ENCODE measurements at regions not wholly inside any gene's neighbourhood (a gene's known extent, or its start where the extent isn't known, plus 50 kb on each side); places are given as distances from the start of the nearest gene placed in this dataset.
"Not testable (repeated sequence)": the region's sequence is repeated elsewhere in the genome, so short reads cannot be mapped to it uniquely, and the experiment has no call there.

- Histone ChIP-seq H2AFZ (ENCODE audit: low read depth, low read length) (no peak overlapping the region; the same call in 1 of the 2 replicates), H3K9me3 (ENCODE audit: insufficient read depth, low read length, severe bottlenecking) (peaks cover 4% of the 10 kb centered on the region), H3K4me2 (ENCODE audit: insufficient read depth, low read length) (no peak overlapping the region), H3K27ac (ENCODE audit: low read length) (no peak overlapping the region), H3K36me3 (ENCODE audit: insufficient read depth, low read length) (no peaks in the 10 kb centered on the region), H4K20me1 (ENCODE audit: insufficient read depth, low read length) (no peaks in the 10 kb centered on the region), H3K4me1 (ENCODE audit: insufficient read depth, low read length) (no peaks in the 10 kb centered on the region), H3K27me3 (ENCODE audit: insufficient read depth, low read length, poor library complexity) (no peaks in the 10 kb centered on the region), H3K4me3 (ENCODE audit: low read depth in 1 of 2, low read length in 2 of 2) (no peak overlapping the region), H3K9ac (ENCODE audit: low read depth, low read length) (no peak overlapping the region), H3K79me2 (ENCODE audit: insufficient read depth, low read length) (no peaks in the 10 kb centered on the region)
- DNase-seq (no peak), ATAC-seq (ENCODE audit: insufficient read depth, low read depth) (no peak)
- TF ChIP-seq CTCF (IDR thresholded peaks at IDR 0.05; ENCODE audit: borderline replicate concordance, extremely low read depth, low read length, poor library complexity, severe bottlenecking), result no peak
Observed at GRCh38 chr9:73951147-73951546, 546.0 kb upstream of the RORB start.

- TF ChIP-seq EZH2 (IDR thresholded peaks at IDR 0.05; ENCODE audit: borderline replicate concordance, low read depth, low read length, severe bottlenecking) (no peak), CTCF (IDR thresholded peaks at IDR 0.05; ENCODE audit: borderline replicate concordance, extremely low read depth, low read length, poor library complexity, severe bottlenecking) (no peak)
- Histone ChIP-seq H3K4me2 (ENCODE audit: insufficient read depth, low read length) (no peak overlapping the region), H3K9me3 (ENCODE audit: insufficient read depth, low read length, severe bottlenecking) (peaks cover 4% of the 10 kb centered on the region), H3K79me2 (ENCODE audit: insufficient read depth, low read length) (no peaks in the 10 kb centered on the region), H3K36me3 (ENCODE audit: insufficient read depth, low read length) (no peaks in the 10 kb centered on the region), H4K20me1 (ENCODE audit: insufficient read depth, low read length) (no peaks in the 10 kb centered on the region), H2AFZ (ENCODE audit: low read depth, low read length) (no peak overlapping the region; the same call in 1 of the 2 replicates), H3K4me1 (ENCODE audit: insufficient read depth, low read length) (no peaks in the 10 kb centered on the region), H3K27me3 (ENCODE audit: insufficient read depth, low read length, poor library complexity) (no peaks in the 10 kb centered on the region), H3K9ac (ENCODE audit: low read depth, low read length) (no peak overlapping the region), H3K4me3 (ENCODE audit: low read depth in 1 of 2, low read length in 2 of 2) (no peak overlapping the region), H3K27ac (ENCODE audit: low read length) (no peak overlapping the region)
- ATAC-seq (ENCODE audit: insufficient read depth, low read depth) (no peak), DNase-seq (no peak)
Observed at GRCh38 chr9:73962792-73963191, 534.3 kb upstream of the RORB start.

GRCh38 chr9:73969936-73970335 is 527.2 kb upstream of the RORB start:
- Histone ChIP-seq H2AFZ (ENCODE audit: low read depth, low read length) (no peak overlapping the region), H4K20me1 (ENCODE audit: insufficient read depth, low read length) (no peaks in the 10 kb centered on the region), H3K4me2 (ENCODE audit: insufficient read depth, low read length) (no peak overlapping the region), H3K27ac (ENCODE audit: low read length) (no peak overlapping the region), H3K9ac (ENCODE audit: low read depth, low read length) (no peak overlapping the region), H3K4me3 (ENCODE audit: low read depth in 1 of 2, low read length in 2 of 2) (no peak overlapping the region), H3K4me1 (ENCODE audit: insufficient read depth, low read length) (no peaks in the 10 kb centered on the region), H3K27me3 (ENCODE audit: insufficient read depth, low read length, poor library complexity) (no peaks in the 10 kb centered on the region), H3K79me2 (ENCODE audit: insufficient read depth, low read length) (no peaks in the 10 kb centered on the region), H3K9me3 (ENCODE audit: insufficient read depth, low read length, severe bottlenecking) (peaks cover 22% of the 10 kb centered on the region), H3K36me3 (ENCODE audit: insufficient read depth, low read length) (peaks cover 4% of the 10 kb centered on the region; the same call in 1 of the 2 replicates)
- TF ChIP-seq EZH2 (IDR thresholded peaks at IDR 0.05; ENCODE audit: borderline replicate concordance, low read depth, low read length, severe bottlenecking), result no peak
- TF ChIP-seq CTCF (IDR thresholded peaks at IDR 0.05; ENCODE audit: borderline replicate concordance, extremely low read depth, low read length, poor library complexity, severe bottlenecking), result no peak
- no peak for ATAC-seq (ENCODE audit: insufficient read depth, low read depth)
- DNase-seq, result no peak

GRCh38 chr9:73976424-73976823 is 520.7 kb upstream of the RORB start:
- DNase-seq; H2AFZ ChIP-seq (ENCODE audit: low read depth, low read length); H3K27me3 ChIP-seq (ENCODE audit: insufficient read depth, low read length, poor library complexity); H3K4me2 ChIP-seq (ENCODE audit: insufficient read depth, low read length); H3K4me1 ChIP-seq (ENCODE audit: insufficient read depth, low read length); H3K36me3 ChIP-seq (ENCODE audit: insufficient read depth, low read length); H3K9ac ChIP-seq (ENCODE audit: low read depth, low read length); H3K79me2 ChIP-seq (ENCODE audit: insufficient read depth, low read length); H3K4me3 ChIP-seq (ENCODE audit: low read depth in 1 of 2, low read length in 2 of 2); ATAC-seq (ENCODE audit: insufficient read depth, low read depth); H3K9me3 ChIP-seq (ENCODE audit: insufficient read depth, low read length, severe bottlenecking); H4K20me1 ChIP-seq (ENCODE audit: insufficient read depth, low read length); H3K27ac ChIP-seq (ENCODE audit: low read length): not testable (repeated sequence)
